ENCODE measurements at regions not wholly inside any gene's neighbourhood (a gene's known extent, or its start where the extent isn't known, plus 50 kb on each side); places are given as distances from the start of the nearest gene placed in this dataset.

DNA sequence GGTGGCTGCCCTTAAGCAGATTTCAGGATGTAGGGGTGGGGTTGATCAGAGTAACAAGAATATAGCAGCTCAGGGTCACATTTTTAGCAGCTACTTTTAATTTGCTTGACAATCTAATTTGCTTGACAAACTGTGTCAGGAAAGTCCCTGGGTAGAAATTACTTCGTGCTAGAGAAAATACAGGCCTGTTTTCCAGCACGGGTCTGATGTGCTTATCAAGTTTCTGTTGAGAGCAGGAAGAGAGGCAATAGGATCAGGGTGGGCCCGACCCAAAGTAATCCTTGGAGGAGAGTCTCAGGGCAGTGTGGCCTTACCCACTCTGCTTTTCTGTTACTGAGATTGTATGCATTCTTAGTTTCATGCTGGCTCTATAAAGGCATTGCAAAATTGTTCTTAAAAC lies 221.5 kb downstream of the TSN start:
- Histone ChIP-seq H3K27ac (ENCODE audit: low read depth, low read length) (no peak overlapping the region), H3K27me3 (replicated peaks in 1 of 4; ENCODE audit: control insufficient read depth in 3 of 4, extremely low read depth in 1 of 4, insufficient read depth in 3 of 4, low read length in 3 of 4) (no peaks in the 10 kb centered on the region), H4K20me1 (replicated peaks in 1 of 2; ENCODE audit: control insufficient read depth in 1 of 2, insufficient read depth in 2 of 2, low read length in 2 of 2) (no peaks in the 10 kb centered on the region)
- TF ChIP-seq RXRA (IDR thresholded peaks at IDR 0.05; ENCODE audit: insufficient read depth, low read depth, low read length) (no peak), SP1 (IDR thresholded peaks at IDR 0.05; ENCODE audit: low read depth, low read length) (no peak), FOSL1 (IDR thresholded peaks at IDR 0.05; ENCODE audit: insufficient read depth, low read depth, low read length) (no peak), BCL11A (IDR thresholded peaks at IDR 0.05; ENCODE audit: low read depth in 2 of 2, low read length in 2 of 2) (no peak), POU5F1 (IDR thresholded peaks at IDR 0.05; ENCODE audit: low read depth, low read length) (no peak), TBP (IDR thresholded peaks at IDR 0.05; ENCODE audit: low read depth, low read length) (no peak), SIRT6 (IDR thresholded peaks at IDR 0.05; ENCODE audit: low read length) (no peak), GABPA (IDR thresholded peaks at IDR 0.05; ENCODE audit: borderline replicate concordance, insufficient read depth, low read length) (no peak), TAF7 (optimal IDR thresholded peaks at IDR 0.05; ENCODE audit: borderline replicate concordance, low read depth, low read length) (no peak), RNF2 (IDR thresholded peaks at IDR 0.05; ENCODE audit: borderline replicate concordance, low read depth, low read length, missing control alignments, poor library complexity, severe bottlenecking) (no peak), CEBPB (IDR thresholded peaks at IDR 0.05; ENCODE audit: low read depth, low read length) (no peak), HDAC2 (IDR thresholded peaks at IDR 0.05; ENCODE audit: borderline replicate concordance in 1 of 2, low read depth in 2 of 2, low read length in 2 of 2) (no peak), CTBP2 (IDR thresholded peaks at IDR 0.05; ENCODE audit: borderline replicate concordance, insufficient read depth, insufficient read length, low read length) (no peak), EP300 (IDR thresholded peaks at IDR 0.05; ENCODE audit: borderline replicate concordance in 1 of 2, low read depth in 2 of 2, low read length in 2 of 2) (no peak)

More for the DNA sequence above, 221.5 kb downstream of the TSN start:
- H4K91ac ChIP-seq (replicated peaks; ENCODE audit: insufficient read length, low read length): no peak overlapping the region
- H3K23me2 ChIP-seq (ENCODE audit: low read depth, low read length): no peaks in the 10 kb centered on the region
- H3K4ac ChIP-seq (replicated peaks; ENCODE audit: insufficient read length, low read depth, low read length): no peak overlapping the region
- no peak overlapping the region for H2BK12ac ChIP-seq (ENCODE audit: low read depth, low read length)
- H2BK5ac ChIP-seq (ENCODE audit: low read depth, low read length): no peak overlapping the region
- H3K79me1 ChIP-seq (ENCODE audit: low read depth, low read length): no peaks in the 10 kb centered on the region
- H3K56ac ChIP-seq (replicated peaks; ENCODE audit: insufficient read length, low read depth, low read length): no peak overlapping the region
- no peak overlapping the region for H2BK15ac ChIP-seq (ENCODE audit: low read length)
- H3K36me3 ChIP-seq (ENCODE audit: control insufficient read depth in 2 of 4, insufficient read depth in 4 of 4, low read length in 3 of 4): no peaks in the 10 kb centered on the region
- no peak overlapping the region for H2BK20ac ChIP-seq (ENCODE audit: low read length)
- no peak overlapping the region for H3K9ac ChIP-seq (replicated peaks in 1 of 4; ENCODE audit: extremely low read depth in 1 of 4, low read depth in 3 of 4, low read length in 3 of 4)
- ChIA-PET CTCF (ENCODE audit: partially characterized antibody) (interaction anchor here (0.7 to 1.4 kb wide), 6 partner anchors 38 to 543 kb away, joined by 3 to 5 read pairs (median 3); no protein-coding TSS in a partner anchor), POLR2A (ENCODE audit: partially characterized antibody) (no interaction called here)
- no peaks in the 10 kb centered on the region for H3K79me2 ChIP-seq (ENCODE audit: control insufficient read depth in 1 of 2, insufficient read depth in 2 of 2, low read length in 2 of 2)
- no peak overlapping the region for H4K8ac ChIP-seq (ENCODE audit: extremely low read depth, insufficient read depth, low read length)
- no peaks in the 10 kb centered on the region for H3K9me3 ChIP-seq (ENCODE audit: insufficient read depth in 2 of 2, low read depth in 1 of 2, low read length in 1 of 2)
- H4K5ac ChIP-seq (ENCODE audit: insufficient read length, low read depth, low read length): no peak overlapping the region
- H3K4me3 ChIP-seq (ENCODE audit: extremely low read depth in 1 of 4, insufficient read depth in 2 of 4, low read depth in 3 of 4, low read length in 4 of 4): no peak overlapping the region
- H2BK120ac ChIP-seq (replicated peaks; ENCODE audit: low read depth, low read length): no peak overlapping the region
- no peak overlapping the region for H3K4me2 ChIP-seq (ENCODE audit: insufficient read depth in 1 of 2, low read depth in 2 of 2, low read length in 2 of 2)
- no peak overlapping the region for H2AFZ ChIP-seq (ENCODE audit: low read length)
- FAIRE-seq: no peak
- no peak for DNase-seq (ENCODE audit: low read depth in 1 of 2, low spot score in 2 of 2)
- H3K23ac ChIP-seq (ENCODE audit: insufficient read length): no peak overlapping the region
- H3K14ac ChIP-seq (ENCODE audit: insufficient read length): no peak overlapping the region
- H3K4me1 ChIP-seq (replicated peaks in 1 of 4; ENCODE audit: control insufficient read depth in 3 of 4, insufficient read depth in 4 of 4, low read length in 3 of 4): peaks cover 0 to 1% (median 0%) of the 10 kb centered on the region in 4 experiments; a peak in 2 of 7 replicates
- H2AK5ac ChIP-seq (ENCODE audit: low read depth, low read length): no peak overlapping the region
- 87% methylated on average over 3 of the region's 3 CpGs; no CpG with 5 or more reads in 1 of the 2 experiments for WGBS, 2 experiments (ENCODE audit: extremely low coverage in 1 of 2, insufficient coverage in 1 of 2, insufficient read length in 1 of 2, insufficient replicate concordance in 2 of 2, low coverage in 1 of 2, low lambda C conversion rate in 2 of 2, missing lambda C conversion rate in 1 of 2)
- H3K18ac ChIP-seq (ENCODE audit: extremely low read depth, low read length): no peak overlapping the region
